ENCODE measurements at regions not wholly inside any gene's neighbourhood (a gene's known extent, or its start where the extent isn't known, plus 50 kb on each side); places are given as distances from the start of the nearest gene placed in this dataset.

DNA sequence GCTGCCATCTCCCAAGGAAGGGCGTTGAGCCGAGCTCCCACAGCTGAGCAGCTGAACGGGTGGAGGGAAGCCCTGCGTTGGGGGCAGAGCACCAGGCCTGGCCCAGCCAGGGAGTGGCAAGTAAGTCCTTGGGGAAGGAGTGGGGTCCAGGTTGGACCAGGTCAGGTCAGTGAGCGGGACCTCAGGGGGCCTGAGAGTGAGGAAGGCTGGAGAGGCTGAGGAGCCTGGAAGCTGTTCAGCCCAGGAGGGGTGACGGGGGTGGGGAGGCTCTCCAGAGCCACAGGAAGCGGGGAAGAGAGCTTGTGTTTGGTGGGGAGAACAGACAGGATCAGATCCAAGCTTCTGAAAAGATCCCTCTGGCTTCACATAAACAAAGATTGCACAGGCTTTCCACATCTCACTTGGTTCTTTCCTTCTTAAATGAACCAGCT, 55.4 kb upstream of the ATP12A start:
- Histone ChIP-seq H3K4me3 (ENCODE audit: low read depth, low read length) (no peak overlapping the region), H3K27me3 (ENCODE audit: control insufficient read depth, insufficient read depth, low read length) (no peaks in the 10 kb centered on the region), H3K36me3 (ENCODE audit: control insufficient read depth, insufficient read depth, low read length) (no peaks in the 10 kb centered on the region)
- FAIRE-seq, result no peak
- no peak for DNase-seq (ENCODE audit: low read depth)
- TF ChIP-seq, protein P1, sequence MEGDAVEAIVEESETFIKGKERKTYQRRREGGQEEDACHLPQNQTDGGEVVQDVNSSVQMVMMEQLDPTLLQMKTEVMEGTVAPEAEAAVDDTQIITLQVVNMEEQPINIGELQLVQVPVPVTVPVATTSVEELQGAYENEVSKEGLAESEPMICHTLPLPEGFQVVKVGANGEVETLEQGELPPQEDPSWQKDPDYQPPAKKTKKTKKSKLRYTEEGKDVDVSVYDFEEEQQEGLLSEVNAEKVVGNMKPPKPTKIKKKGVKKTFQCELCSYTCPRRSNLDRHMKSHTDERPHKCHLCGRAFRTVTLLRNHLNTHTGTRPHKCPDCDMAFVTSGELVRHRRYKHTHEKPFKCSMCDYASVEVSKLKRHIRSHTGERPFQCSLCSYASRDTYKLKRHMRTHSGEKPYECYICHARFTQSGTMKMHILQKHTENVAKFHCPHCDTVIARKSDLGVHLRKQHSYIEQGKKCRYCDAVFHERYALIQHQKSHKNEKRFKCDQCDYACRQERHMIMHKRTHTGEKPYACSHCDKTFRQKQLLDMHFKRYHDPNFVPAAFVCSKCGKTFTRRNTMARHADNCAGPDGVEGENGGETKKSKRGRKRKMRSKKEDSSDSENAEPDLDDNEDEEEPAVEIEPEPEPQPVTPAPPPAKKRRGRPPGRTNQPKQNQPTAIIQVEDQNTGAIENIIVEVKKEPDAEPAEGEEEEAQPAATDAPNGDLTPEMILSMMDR (IDR thresholded peaks at IDR 0.05; ENCODE audit: insufficient read depth, low read length, severe bottlenecking), result no peak

DNA sequence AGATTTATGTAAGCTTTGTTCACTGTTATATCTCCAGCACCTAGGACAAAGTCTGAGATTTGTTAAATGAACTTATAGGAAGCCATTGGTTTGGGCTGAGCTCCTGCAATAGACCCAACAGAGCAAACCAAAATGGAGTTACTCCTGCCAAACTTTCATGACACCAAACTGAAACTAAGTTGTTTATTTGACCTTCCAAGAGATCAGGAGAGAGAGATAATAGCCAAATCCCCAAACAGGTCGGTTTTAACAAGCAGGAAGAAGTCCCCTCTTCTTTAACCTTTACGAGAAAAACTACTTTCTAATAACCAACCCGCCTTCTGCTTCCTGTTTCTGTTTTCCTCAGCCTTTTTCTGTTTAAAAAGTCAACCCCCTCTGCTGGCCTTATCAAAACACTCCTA, 54.9 kb upstream of the ATP12A start:
- Histone ChIP-seq H3K27me3 (ENCODE audit: control insufficient read depth, insufficient read depth, low read length) (no peaks in the 10 kb centered on the region), H3K36me3 (ENCODE audit: control insufficient read depth, insufficient read depth, low read length) (no peaks in the 10 kb centered on the region), H3K4me3 (ENCODE audit: low read depth, low read length) (no peak overlapping the region)
- DNase-seq (ENCODE audit: low read depth) (no peak), FAIRE-seq (no peak)
- TF ChIP-seq, protein P1 (IDR thresholded peaks at IDR 0.05; ENCODE audit: insufficient read depth, low read length, severe bottlenecking), result no peak

DNA sequence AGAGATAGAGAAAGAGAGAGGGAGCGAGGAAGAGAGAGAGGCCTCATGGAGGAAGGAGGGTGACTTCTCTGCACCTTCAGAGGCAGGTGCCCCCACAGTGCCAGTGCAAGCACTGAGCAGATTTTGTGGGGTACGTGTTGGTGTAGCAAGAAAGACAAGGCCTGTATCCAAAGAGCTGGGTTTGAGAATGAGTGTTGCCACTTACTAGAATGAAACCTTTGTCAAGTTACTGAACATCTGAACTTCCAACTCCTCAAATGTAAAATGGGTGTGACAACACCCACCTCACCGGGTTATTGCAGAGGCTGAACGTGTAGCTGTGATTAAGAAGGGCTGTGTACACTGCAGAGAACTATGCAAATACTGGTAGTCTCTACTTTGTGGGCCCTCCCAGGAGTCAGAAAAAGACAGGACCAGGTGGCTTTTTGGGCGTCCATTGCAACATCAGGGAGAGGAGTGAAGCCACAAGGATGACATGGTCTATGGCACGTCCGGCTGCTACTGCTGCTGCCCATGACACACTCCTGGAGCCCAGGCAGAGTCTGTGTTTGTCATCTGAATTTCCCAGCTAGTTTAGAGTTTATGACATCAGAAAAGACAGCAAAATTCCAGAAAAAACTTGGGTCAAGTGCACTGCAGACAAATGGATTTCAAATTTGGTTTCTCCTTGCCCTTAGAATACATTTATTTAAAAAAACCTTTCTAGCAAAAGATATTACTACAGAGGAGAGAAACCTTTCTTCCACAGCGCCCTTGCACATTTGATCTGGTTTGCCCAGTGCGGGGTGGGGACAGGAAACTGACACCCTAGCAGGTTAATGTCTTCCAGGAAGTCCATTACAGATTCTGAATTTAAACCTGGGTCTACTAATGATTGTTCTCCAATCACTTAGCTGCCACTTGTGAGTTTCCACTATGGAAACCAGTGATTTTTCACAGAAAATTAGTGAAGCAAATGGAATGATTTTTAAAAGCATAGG, 54.0 kb upstream of the ATP12A start:
- TF ChIP-seq, protein P1 (IDR thresholded peaks at IDR 0.05; ENCODE audit: insufficient read depth, low read length, severe bottlenecking), result no peak
- FAIRE-seq (peak; percentile 84), DNase-seq (ENCODE audit: low read depth) (no peak)
- H3K27me3 ChIP-seq (ENCODE audit: control insufficient read depth, insufficient read depth, low read length), result no peaks in the 10 kb centered on the region
- H3K4me3 ChIP-seq (ENCODE audit: low read depth, low read length), result no peak overlapping the region
- H3K36me3 ChIP-seq (ENCODE audit: control insufficient read depth, insufficient read depth, low read length), result no peaks in the 10 kb centered on the region

DNA sequence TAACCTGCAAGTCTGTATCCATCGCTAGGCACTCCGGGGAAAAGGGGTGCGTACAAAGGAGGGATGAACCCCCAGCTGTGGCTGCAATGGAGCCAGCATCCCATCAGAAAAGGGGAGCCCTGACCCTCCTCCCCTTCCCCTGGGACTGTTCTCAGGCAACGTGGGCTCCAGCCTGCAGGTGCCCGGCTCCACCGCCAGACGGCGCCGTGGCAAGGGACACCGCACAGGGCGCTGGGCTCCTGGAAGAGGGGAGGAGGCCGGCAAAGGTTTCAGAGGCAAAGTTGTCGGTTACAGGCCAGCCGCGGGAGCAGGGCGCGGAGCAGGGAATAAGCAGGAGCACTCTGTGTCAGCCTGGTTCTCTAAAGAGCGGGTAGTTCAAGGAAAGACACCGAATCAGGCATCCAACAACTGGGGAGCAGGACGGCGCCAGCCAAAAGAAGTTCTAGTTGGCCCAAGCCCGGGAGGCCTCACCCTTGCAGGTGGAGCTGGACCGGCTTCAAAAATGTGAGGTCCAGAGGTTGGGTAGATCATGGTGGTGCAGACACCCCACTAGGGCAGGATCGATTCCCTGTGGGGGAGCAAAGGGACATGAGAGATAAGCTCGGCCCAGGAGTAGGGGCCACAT, 53.0 kb upstream of the ATP12A start:
- Histone ChIP-seq H3K4me3 (ENCODE audit: low read depth, low read length) (no peak overlapping the region), H3K36me3 (ENCODE audit: control insufficient read depth, insufficient read depth, low read length) (no peaks in the 10 kb centered on the region), H3K27me3 (ENCODE audit: control insufficient read depth, insufficient read depth, low read length) (no peaks in the 10 kb centered on the region)
- DNase-seq (ENCODE audit: low read depth) (no peak), FAIRE-seq (no peak)
- TF ChIP-seq, protein P1 (IDR thresholded peaks at IDR 0.05; ENCODE audit: insufficient read depth, low read length, severe bottlenecking), result peak; percentile 72

DNA sequence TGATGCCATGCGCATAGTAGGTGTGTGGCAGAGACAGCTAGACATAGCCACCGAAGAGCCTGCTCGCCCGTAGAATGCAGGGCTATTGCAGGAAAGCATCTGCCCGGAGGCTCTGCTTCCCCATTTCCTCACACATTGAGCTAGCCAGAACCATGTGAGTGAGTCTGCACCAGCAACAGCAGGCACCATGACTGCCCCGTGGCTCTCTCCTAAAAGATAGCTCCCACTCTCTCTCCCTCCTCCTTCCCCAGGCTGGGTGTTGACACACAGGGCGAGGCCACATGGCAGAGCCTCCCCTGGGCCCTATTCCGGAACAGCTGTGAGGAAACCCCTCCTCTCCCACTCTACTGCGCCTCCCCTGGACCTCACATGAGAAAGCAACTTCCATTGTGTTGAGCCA, 52.3 kb upstream of the ATP12A start:
- FAIRE-seq (no peak), DNase-seq (ENCODE audit: low read depth) (no peak)
- TF ChIP-seq, protein P1 (IDR thresholded peaks at IDR 0.05; ENCODE audit: insufficient read depth, low read length, severe bottlenecking), result no peak
- H3K36me3 ChIP-seq (ENCODE audit: control insufficient read depth, insufficient read depth, low read length), result no peaks in the 10 kb centered on the region
- no peak overlapping the region for H3K4me3 ChIP-seq (ENCODE audit: low read depth, low read length)
- H3K27me3 ChIP-seq (ENCODE audit: control insufficient read depth, insufficient read depth, low read length), result no peaks in the 10 kb centered on the region
